Activated CD8-positive, alpha-beta memory T cell treated with anti-CD3 and anti-CD28 coated beads for 1 hour (primary cell): ENCODE measurements at regions not wholly inside any gene's neighbourhood (a gene's known extent, or its start where the extent isn't known, plus 50 kb on each side); places are given as distances from the start of the nearest gene placed in this dataset.
"Not testable (repeated sequence)": the region's sequence is repeated elsewhere in the genome, so short reads cannot be mapped to it uniquely, and the experiment has no call there.

Experiments used
- DNase-seq, 2 donors: peaks; one replicate each; pipeline ENCODE4 v3.0.0-alpha.2; 2020; ENCODE audit warnings: low read depth in 1 of 2; ENCODE audit errors: extremely low read depth in 1 of 2

DNA sequence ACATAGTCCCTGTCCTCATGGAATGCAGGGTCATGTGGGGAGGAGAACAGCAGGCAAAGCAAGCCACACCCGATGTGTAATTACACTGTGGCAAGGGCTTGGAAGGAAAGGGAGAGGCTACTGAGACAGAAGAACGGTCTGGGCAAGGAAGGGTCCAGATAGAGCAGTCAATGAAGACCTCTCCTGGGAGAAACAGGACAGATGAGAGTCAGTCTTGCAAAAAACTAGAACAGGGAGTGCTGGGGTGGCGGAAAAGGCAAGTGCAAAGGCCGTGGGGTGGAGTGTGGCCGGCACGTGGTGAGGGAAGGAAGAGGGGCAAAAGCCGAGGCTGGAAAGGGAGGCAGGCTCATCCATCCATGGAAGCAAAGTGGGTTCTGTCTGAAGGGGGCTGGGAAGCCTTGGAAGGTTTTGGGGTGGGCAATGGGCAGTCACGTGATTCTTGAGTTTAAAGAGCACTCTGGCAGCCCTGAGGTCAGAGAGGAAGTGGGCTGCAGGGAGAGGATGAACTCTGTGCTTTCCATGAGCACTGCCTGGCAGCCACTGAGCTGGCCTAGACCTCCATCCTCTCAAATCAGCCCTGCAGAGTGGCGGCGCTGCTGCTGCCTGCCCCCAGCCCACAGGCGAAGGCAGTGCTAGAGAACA is 182.2 kb downstream of the INHBB start:
- no peak for DNase-seq

DNA sequence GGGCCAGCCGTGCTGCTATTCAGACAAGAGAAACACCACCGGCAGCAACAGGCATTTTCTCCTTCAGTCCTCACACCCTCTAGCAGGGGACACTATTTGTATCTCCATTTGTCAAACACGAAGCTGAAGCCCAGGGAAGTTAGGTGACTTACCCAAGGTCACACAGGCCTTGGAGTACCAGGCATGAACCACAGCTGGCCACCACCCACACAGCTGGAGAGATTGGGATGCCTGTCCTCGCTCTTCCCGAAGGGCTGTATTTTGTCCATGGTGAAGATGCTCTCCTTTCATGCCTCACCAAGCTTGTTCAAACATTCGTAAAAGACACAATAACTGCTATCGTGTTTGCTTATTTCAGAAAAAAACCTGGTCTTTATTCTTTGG is 182.7 kb downstream of the INHBB start:
- DNase-seq, result no peak

DNA sequence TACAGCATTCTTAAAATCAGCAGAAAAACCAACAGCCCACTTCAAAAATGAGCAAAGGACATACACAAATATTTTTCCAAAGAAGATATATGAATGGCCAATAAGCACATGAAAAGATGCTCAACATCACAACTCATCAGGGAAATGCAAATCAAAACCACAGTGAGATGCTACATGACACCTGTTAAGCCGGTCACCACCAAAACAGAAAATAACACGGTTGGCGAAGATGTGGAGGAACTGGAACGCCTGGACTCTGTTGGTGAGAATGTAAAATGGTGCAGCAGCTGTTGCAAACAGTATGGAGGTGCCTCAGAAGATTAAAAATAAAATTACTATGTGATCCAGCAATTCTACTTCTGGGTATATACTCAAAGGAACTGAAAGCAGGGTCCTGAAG is 184.8 kb downstream of the INHBB start:
- no peak for DNase-seq

DNA sequence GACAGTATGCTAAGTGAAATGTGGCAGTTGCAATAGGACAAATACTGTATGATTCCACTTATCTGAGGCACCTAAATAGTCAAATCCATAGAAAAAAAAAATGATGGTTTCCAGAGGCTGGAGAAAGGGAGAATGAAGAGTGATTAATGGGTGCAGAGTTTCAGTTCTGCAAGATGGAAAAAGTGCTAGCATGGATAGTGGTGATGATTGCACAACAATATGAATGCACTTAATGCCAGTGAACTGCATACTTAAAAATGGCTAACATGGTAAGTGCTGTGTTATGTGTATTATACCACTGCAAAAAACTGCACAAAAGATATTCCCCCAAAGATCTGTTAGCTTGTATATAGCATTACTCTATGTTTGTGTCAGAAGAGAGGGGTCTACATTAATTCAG is 185.4 kb downstream of the INHBB start:
- DNase-seq, result no peak

DNA sequence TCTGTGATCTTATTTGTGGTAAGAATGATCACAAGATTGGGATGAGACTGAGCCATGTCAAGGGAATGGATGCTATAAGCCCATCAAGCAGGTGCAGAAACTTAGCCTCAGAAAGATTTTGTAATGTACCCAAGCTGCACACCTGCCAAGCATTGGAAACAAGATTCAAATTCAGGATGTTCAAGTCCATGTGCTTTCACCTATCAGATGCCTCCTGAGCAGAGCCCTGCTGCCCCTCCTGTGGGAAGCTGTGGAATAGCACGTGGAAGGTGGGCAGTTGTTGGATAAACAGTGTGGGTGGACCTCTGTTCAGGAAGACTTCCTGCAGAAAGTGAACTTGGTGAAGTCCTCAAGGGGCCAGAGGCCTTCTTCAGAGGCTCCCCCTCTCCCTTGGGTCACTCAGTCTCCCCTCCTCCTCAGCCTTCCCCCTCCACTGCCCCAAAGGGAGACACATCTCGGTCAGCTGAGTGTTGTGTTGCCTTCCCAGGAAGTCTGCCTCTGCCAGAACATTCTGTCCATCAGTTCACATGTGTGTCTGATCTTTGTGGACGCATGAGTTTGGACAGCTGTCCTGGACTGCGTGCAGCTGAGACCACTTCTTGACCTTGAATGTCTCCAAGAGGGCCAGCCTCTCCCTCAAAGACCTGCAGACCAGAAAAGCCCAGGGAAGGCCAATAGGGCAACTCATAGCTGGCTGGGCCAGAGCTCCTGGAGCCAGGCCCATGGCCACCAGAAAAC is 186.1 kb downstream of the INHBB start:
- DNase-seq, result no peak

DNA sequence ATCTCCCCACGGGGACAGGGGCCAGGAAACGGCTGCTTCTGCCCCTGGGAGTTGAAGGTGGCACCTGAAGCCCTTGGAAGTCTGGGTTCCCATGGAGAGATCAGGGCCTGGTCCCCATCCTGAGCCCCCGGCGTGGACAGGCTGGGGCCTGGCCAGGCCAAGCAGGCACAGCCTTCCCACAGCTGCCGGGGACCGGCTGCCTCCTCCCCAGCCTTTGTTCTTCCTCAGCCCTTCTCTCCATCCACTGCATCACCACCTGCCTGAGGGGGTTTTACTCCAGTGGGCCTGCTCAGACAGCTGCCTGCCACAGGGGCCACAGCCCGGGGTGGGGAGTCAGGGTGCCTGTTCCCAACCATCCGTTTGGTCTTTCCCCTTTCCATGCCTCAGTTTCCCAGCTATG is 187.7 kb downstream of the INHBB start:
- no peak for DNase-seq

DNA sequence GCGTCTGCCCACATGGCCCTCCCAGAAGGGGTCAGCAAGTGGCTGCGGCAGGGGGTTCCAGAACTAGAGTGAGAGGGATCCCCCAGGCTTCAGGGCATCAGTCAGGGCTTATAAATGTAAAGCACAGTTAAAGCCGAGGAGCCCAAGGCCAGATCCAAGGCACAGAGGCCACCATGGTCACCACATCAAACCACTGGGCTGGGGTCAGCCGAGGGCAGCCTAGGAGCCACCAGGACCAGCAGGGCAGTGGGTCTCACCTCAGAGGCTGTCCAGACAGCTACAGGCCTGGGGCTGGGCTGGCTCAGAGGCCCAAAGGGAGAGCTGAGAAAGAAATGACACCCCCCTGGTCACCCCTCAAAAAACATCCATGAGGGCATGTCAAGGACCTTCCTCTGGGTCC is 188.5 kb downstream of the INHBB start:
- no peak for DNase-seq

DNA sequence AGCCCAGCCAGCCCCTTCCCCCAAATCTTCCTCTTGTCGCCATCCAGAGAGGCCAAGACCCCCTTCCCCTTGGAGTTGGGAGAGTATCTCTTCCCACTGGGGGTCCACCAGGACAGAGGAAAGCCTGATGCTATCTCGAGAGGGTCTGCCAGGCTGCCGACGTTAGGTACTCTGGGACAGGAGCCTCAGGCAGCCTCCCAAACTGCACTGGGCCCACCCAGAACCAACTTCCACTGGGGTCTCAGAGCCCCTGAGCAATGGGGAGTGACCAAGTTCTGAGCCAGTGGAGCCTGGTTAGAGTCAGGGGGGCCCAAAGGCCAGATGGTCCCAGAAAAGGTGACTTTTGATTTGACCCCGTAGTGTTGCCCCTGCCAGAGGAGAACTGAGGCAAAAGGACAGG is 189.1 kb downstream of the INHBB start:
- no peak for DNase-seq

DNA sequence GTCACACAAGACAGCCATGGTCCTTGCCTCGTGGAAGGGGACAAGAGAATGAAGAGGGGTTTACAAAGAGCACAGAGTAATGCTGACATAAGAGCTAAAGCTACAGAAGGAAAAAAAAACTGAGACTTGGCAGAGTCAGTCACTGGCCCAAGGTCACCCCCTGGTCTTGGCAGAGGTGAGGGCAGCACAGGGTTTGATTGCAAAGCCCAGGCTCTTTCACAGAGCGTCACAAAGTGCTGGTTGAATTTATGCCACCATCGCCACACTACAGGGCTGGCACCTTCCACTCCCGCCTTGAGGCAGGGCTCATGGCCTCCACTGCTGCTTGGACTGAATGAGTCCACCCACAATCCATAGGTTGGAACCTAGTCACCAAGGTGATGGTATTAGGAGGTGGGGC is 190.2 kb downstream of the INHBB start:
- DNase-seq, result no peak

DNA sequence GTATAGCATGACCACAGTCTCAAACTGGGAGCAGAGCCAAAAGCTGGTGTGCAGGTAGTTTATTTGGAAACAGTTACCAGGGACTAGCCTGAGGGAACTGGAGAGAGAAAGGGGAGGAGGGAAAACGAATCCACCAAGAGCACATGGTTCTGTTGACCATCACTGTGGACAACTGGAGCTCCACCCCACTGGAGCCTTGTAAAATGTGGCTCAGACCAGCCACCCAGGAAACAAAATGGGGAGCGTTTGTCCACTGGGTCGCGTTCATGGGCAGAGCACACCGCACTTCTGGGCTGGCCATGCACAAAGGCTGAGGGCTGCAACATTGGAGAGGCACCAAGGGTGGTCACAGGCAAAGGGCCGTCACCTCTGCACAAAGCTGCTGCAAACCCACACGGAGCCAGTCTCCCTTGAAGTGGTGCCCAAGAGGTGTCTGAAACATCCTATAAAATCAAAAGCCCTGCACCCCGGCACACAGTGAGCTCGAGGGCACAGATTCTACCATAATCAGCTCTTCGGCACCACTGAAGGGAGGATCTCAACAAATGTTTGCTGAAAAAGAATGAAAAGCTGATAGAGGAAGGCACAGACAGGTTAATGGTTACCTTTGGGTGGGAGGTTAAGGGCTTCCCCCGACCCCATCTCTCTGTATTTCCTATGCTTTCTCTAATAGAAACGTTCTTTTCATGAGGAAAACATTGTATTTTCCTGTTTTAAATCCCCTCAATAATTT is 192.9 kb downstream of the INHBB start:
- DNase-seq, result no peak

DNA sequence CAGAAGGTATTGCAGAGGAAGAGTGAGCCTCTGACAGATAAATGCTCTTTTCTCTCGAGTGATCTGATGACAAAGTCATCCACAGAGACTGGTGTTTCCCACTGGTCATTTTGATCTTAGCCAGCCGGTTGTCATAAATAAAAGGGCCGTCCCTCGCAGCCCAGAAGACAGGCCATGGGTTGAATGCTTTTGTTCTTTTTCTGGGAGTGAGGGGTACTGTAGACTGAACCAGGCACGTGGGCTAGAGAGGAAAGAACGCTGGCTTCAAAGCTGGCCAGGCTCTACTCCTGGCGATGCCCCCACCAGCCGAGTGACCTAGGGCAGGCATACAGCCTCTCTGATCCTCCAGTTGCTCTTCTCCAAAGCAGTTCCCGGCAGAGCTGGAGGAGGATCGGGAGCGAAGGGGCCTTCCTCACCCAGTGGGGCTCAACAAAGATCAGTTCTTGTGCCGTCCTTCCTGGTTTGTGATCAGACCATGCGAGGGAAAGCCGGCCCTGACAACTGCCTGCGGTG is 193.5 kb downstream of the INHBB start:
- no peak for DNase-seq

DNA sequence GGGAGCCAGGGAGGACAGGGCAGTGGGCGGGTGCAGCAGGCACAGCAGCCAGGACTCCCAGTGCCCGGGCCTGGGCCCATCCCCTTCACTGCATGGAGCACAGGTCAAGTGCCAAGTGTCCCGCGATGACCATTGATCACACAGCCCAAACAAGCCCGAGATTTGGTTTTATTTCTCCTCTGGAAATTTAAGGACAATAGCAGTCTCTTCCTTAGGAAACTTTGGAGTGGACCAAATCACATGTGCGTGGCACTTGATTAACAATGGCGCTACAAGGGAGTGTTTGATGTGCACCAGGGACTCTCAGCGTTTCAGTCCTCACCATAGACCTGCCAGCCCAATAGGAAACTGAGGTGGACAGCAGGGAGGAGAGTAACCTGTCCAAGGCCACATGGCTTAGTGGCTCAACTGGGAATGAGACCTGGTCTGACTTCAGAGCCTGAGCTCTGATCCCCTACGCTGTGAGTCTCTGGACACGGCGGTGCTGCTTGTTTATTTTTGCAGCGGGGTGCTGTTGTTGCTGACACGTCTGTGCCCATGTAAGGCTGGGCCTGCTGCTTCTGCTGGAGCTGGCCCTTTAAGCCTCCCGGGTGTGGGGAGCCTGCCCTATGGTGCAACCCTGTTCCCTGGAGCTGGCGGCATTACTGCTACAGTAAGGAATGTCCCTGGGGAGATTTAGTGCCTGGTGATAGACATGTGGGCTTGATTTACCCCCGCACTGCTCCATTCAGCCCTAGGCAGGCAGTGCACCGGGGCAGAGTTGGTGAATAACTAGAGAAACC is 194.2 kb downstream of the INHBB start:
- no peak for DNase-seq

DNA sequence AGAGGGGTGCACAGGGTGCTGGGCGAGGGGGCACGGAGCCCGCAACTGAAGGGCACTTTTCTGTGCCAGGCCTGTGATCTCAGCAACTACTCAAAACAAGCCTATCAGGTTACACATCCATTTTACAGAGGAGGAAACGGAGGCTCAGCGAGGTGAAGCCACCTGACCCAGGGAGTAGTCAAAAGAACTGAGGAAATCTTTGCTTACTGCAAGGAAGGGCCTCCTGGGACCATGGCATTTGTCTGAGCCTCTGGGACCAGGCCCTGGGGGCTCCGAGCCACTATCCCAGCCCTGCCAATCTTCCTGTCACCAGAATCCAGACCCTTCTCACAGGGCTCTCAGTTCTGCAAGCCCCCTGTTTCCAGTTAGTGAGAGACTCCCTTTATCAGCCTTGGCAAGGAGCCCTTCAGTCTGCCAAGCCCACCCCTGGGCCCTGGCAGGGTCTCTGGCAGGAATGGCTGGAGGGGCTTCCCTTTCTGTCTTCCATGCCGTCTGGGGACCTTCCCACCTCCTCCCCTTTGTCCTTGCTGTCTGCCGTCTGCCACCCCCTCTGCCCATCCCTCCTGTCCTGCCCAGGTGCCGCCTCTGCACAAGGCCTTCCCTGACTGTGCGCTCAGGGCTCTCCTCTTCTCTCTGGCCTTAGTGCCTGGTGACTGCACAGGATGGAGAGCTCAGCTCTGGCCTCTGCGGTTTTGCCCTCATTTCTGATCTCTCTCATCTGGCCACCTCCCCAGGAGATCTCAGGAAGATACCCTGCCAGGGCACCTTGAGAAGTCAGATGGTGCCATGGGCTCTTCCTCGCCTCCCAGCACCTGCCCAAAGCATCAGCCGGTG is 194.7 kb upstream of the GLI2 start:
- no peak for DNase-seq

DNA sequence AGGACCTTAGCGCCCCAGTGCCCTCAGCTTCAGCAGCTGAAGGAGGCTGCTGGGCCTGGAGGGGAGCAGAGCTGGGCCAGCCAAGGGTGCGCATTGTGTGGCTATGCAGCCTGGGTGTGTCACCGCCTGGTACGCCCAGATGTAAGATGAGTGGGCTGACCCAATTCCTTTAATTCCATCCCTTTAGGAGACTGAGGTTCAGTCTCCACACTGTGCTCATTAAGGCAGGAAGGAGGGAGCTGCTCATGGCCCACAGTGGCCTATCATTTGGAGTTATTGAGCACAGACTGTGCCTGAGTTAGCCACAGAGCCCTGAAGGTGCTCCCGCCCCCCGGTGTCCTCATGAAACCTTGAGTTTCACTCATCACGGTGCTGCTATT is 194.1 kb upstream of the GLI2 start:
- no peak for DNase-seq

DNA sequence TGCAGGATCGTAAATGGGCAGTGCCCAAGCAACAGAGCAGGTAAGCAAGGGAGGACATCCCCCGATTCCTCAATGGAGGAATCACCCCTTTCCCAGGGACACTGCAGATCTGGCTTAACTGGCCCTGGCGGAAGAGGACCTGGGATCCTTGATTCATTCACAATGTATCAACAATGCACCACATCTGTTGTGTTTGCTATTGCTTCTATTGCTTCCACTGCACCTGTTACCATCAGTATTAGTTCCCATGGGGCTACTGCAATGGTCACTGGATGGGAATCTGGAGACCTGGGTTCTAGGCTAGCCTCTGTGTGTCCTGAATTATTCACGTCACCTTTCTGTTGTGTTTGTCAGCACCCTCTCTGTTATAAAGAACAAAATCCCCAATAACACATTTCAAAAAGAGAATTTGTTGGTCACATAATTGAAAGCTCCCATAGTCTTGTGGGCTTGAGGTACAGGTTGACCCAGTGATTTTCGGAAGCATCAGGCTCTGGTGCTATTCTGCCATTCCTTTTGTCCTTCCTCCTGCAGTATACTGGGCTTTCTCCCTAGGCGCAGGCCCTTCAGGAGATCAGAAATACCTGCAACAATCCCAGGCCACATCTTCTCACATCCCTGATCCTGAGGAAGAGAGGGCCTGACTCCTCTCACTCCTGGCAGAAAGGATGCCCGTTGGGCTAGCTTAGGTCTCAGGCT is 193.5 kb upstream of the GLI2 start:
- no peak for DNase-seq

DNA sequence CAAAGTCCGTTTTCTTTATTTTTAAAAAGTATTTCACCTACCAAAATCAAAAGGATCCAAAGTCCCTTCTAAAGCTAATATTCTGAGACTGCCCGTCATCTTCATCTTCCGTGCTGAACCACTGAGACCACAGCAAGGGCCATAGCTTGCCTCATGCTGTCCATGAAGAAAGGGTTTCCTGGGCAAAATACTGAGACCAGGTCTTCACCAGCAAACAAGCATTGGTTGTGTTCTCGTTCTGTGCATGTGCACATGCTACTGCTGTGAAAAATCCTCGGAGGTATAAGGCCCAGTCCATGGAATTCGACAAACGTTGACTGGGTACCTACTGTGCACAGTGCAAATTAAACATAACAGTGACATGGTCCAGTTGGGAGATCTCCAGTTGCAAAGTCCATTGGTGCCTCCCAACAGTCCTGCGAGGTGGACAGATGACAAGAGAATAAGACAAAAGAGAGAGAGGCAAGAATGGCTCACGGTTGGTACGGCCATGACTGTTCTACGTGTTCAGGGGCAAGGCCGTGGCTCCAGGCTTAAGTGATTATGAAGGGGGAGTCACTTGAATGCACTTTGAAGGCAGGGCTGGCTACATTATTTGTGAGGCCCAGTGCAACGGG is 192.6 kb upstream of the GLI2 start:
- no peak for DNase-seq

DNA sequence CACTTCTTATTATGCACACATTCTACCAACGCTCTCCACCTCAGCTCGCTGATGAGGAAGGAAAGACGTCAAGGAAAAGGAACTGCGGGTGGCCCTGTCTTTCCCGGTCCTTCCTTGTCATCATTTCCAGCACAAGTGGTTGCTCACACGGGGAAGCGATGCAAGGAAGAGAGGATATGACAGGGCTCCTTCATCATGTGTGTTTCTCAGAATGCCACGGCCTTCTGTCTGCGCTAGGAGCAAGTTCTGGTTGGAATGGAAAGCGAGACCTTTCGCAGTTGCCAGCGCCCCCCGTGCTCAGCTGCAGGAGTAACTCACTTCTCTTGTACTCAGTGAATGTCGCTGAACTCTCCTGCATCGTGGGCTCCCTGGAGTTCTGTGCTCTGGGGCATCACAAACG is 191.8 kb upstream of the GLI2 start:
- DNase-seq, result no peak

DNA sequence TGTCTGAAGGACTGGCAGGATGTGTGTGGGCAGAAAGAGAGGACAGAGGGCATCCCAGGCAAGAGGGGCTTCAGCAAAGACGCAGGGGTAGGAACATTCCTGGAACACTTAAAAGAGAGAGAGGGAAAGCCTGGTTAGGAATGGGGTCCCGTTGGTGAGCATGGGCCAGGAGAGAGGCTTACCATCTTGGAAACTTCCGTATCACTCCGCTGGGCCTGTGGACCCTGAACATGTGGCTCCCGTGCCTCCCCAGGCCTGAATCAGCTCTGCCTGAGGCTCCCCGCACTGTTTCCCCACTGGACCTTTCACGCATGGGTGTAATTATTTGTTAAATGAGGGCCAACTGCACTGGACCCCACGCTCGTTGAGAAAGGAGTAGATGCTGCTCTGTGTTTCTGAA is 191.1 kb upstream of the GLI2 start:
- DNase-seq, result no peak

DNA sequence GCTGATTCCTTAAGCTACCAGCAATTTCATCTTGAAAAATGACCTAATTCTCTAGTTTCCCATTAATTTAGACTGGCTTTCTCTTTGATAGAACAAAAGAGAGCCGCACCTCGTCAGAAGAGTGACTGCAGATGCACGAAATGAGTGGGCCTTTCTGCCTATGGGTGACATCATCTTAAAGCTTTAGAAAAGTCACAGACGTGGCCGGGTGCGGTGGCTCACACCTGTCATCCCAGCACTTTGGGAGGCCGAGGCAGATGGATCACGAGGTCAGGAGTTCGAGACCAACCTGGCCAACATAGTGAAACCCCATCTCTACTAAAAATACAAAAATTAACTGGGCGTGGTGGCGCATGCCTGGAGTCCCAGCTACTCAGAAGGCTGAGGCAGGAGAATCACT is 190.7 kb upstream of the GLI2 start:
- not testable (repeated sequence) for DNase-seq
